ENCODE measurements at regions not wholly inside any gene's neighbourhood (a gene's known extent, or its start where the extent isn't known, plus 50 kb on each side); places are given as distances from the start of the nearest gene placed in this dataset.

- ChIA-PET CTCF (ENCODE audit: unreplicated experiment) (no interaction called here), POLR2A (no interaction called here)
- DNase-seq (ENCODE audit: low spot score) = no peak
- no peaks in the 10 kb centered on the region for H4K20me1 ChIP-seq (ENCODE audit: insufficient read depth, low read length)
- H2AFZ ChIP-seq (ENCODE audit: low read length) = no peak overlapping the region
- H3K9me3 ChIP-seq (ENCODE audit: low read length) = no peaks in the 10 kb centered on the region
- intact Hi-C loops (cut with micrococcal nuclease; ENCODE audit: unreplicated experiment) = no loop called here
- BruUV-seq (replicated peaks) = no TSS peak
- no peaks in the 10 kb centered on the region for H3K4me1 ChIP-seq (ENCODE audit: insufficient read depth, low read length, poor library complexity, severe bottlenecking)
- TF ChIP-seq EZH2phosphoT487 (IDR thresholded peaks at IDR 0.05; ENCODE audit: borderline replicate concordance, low read depth, low read length) = no peak
- TF ChIP-seq CTCF (conservative IDR thresholded peaks at IDR 0.05; ENCODE audit: low read length) = no peak
- H3K27ac ChIP-seq (ENCODE audit: low read depth, low read length, poor library complexity, severe bottlenecking) = no peak overlapping the region
- H3K4me2 ChIP-seq (ENCODE audit: low read length) = no peak overlapping the region
- H3K36me3 ChIP-seq (ENCODE audit: insufficient read depth, low read length) = no peaks in the 10 kb centered on the region
- H3K4me3 ChIP-seq (ENCODE audit: low read depth, low read length, poor library complexity, severe bottlenecking) = no peak overlapping the region
- no peaks in the 10 kb centered on the region for H3K79me2 ChIP-seq (ENCODE audit: insufficient read depth, low read depth, low read length)
- H3K9me2 ChIP-seq (ENCODE audit: insufficient read depth, low read length) = no peaks in the 10 kb centered on the region
Measured at GRCh38 chr6:120304223-120304622, 954.7 kb upstream of the MAN1A1 start.

DNA sequence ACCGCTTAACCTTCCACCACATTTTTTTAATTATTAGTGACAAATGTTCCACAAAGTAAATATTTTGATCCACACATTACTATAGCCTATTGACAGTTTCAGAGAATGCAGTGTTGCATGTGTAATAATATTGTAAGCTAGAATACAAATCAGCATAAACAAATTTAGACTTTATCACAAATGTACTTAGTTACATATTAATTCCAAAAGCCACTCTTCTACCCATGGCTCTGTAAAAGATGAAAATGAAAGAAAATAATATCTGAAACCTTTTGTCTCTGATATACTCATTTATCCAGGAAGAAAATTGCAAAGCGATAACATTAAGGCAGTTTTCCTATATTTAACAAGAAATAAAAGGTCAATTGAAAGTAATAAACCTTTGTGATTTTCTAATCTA, 954.0 kb upstream of the MAN1A1 start:
- Histone ChIP-seq H3K4me1 (ENCODE audit: insufficient read depth, low read length, poor library complexity, severe bottlenecking) (no peaks in the 10 kb centered on the region), H3K4me2 (ENCODE audit: low read length) (no peak overlapping the region), H3K79me2 (ENCODE audit: insufficient read depth, low read depth, low read length) (no peaks in the 10 kb centered on the region), H3K9me3 (ENCODE audit: low read length) (no peaks in the 10 kb centered on the region), H3K27ac (ENCODE audit: low read depth, low read length, poor library complexity, severe bottlenecking) (no peak overlapping the region), H2AFZ (ENCODE audit: low read length) (no peak overlapping the region), H3K4me3 (ENCODE audit: low read depth, low read length, poor library complexity, severe bottlenecking) (no peak overlapping the region), H3K36me3 (ENCODE audit: insufficient read depth, low read length) (no peaks in the 10 kb centered on the region), H4K20me1 (ENCODE audit: insufficient read depth, low read length) (no peaks in the 10 kb centered on the region), H3K9me2 (ENCODE audit: insufficient read depth, low read length) (no peaks in the 10 kb centered on the region)
- ChIA-PET CTCF (ENCODE audit: unreplicated experiment) (no interaction called here), POLR2A (no interaction called here)
- intact Hi-C loops (cut with micrococcal nuclease; ENCODE audit: unreplicated experiment) = no loop called here
- no TSS peak for BruUV-seq (replicated peaks)
- no peak for TF ChIP-seq EZH2phosphoT487 (IDR thresholded peaks at IDR 0.05; ENCODE audit: borderline replicate concordance, low read depth, low read length)
- no peak for TF ChIP-seq CTCF (conservative IDR thresholded peaks at IDR 0.05; ENCODE audit: low read length)
- DNase-seq (ENCODE audit: low spot score) = no peak

- intact Hi-C loops (cut with micrococcal nuclease; ENCODE audit: unreplicated experiment) = no loop called here
Measured at GRCh38 chr6:120302041-120302440, 952.5 kb upstream of the MAN1A1 start.

More at GRCh38 chr6:120302041-120302440, 952.5 kb upstream of the MAN1A1 start:
- CTCF ChIA-PET (ENCODE audit: unreplicated experiment) = no interaction called here
- no peaks in the 10 kb centered on the region for H4K20me1 ChIP-seq (ENCODE audit: insufficient read depth, low read length)
- DNase-seq (ENCODE audit: low spot score) = no peak
- H3K79me2 ChIP-seq (ENCODE audit: insufficient read depth, low read depth, low read length) = no peaks in the 10 kb centered on the region
- no peaks in the 10 kb centered on the region for H3K36me3 ChIP-seq (ENCODE audit: insufficient read depth, low read length)
- TF ChIP-seq CTCF (conservative IDR thresholded peaks at IDR 0.05; ENCODE audit: low read length) (no peak), EZH2phosphoT487 (IDR thresholded peaks at IDR 0.05; ENCODE audit: borderline replicate concordance, low read depth, low read length) (no peak)
- H3K9me2 ChIP-seq (ENCODE audit: insufficient read depth, low read length) = no peaks in the 10 kb centered on the region
- no peak overlapping the region for H2AFZ ChIP-seq (ENCODE audit: low read length)
- no peak overlapping the region for H3K27ac ChIP-seq (ENCODE audit: low read depth, low read length, poor library complexity, severe bottlenecking)
- no peak overlapping the region for H3K4me2 ChIP-seq (ENCODE audit: low read length)
- H3K4me3 ChIP-seq (ENCODE audit: low read depth, low read length, poor library complexity, severe bottlenecking) = no peak overlapping the region
- no TSS peak for BruUV-seq (replicated peaks)
- no peaks in the 10 kb centered on the region for H3K4me1 ChIP-seq (ENCODE audit: insufficient read depth, low read length, poor library complexity, severe bottlenecking)
- POLR2A ChIA-PET = interaction anchor here (0.5 kb wide), 1 partner anchor 504 kb away, joined by 4 read pairs; no protein-coding TSS in a partner anchor
- no peaks in the 10 kb centered on the region for H3K9me3 ChIP-seq (ENCODE audit: low read length)
